Colonic mucosa (tissue), 4 donors: ENCODE measurements at regions not wholly inside any gene's neighbourhood (a gene's known extent, or its start where the extent isn't known, plus 50 kb on each side); places are given as distances from the start of the nearest gene placed in this dataset.

ENCODE experiments used
- DNase-seq: peaks from one replicate; pipeline ENCODE4 v3.0.0-alpha.2; 2020
- H3K27ac ChIP-seq: fragments of 200-600 bp; one replicate; pipeline ENCODE4 v1.8.0; 2021
- H3K27me3 ChIP-seq: fragments of 200-600 bp; one replicate; pipeline ENCODE4 v1.8.0; 2021
- H3K36me3 ChIP-seq: fragments of 200-600 bp; one replicate; pipeline ENCODE4 v1.8.0; 2021
- H3K4me1 ChIP-seq: fragments of 200-600 bp; one replicate; pipeline ENCODE4 v1.8.0; 2021; ENCODE audit warnings: mild to moderate bottlenecking
- H3K4me3 ChIP-seq: fragments of 200-600 bp; one replicate; pipeline ENCODE4 v1.8.0; 2021
- H3K9ac ChIP-seq, 2 donors: one replicate each; pipeline ENCODE4 v1.7.0; 2013; ENCODE audit warnings: control low read depth in 2 of 2, low read depth in 2 of 2, low read length in 2 of 2
- H3K9me3 ChIP-seq: fragments of 200-600 bp; one replicate; pipeline ENCODE4 v1.8.0; 2021
- CTCF ChIP-seq: fragments of 200-600 bp; IDR thresholded peaks from one replicate; pipeline ENCODE4 v1.8.0; 2022; ENCODE audit warnings: antibody characterized with exemption, mild to moderate bottlenecking
- intact Hi-C: fragments of 100-400 bp; cut with DNase I; formaldehyde crosslinking; loops from one replicate; pipeline ENCODE4 v1.14.1; 2022
- donor health status: healthy.
- donor health status: DM: no; HTN: no; CAD: no.
- donor health status: DM: no; HTN: no; CAD: no.

- no peak for TF ChIP-seq CTCF
- H3K9ac ChIP-seq: no peak overlapping the region
- no peaks in the 10 kb centered on the region for H3K36me3 ChIP-seq
- no peak overlapping the region for H3K4me3 ChIP-seq
- no peaks in the 10 kb centered on the region for H3K9me3 ChIP-seq
- no peak overlapping the region for H3K27ac ChIP-seq
- H3K27me3 ChIP-seq: no peaks in the 10 kb centered on the region
- intact Hi-C loops: no loop called here
- no peak for DNase-seq
- H3K4me1 ChIP-seq: no peaks in the 10 kb centered on the region
Measured at GRCh38 chr2:16112972-16113560, 172.7 kb downstream of the MYCN start.

GRCh38 chr2:16112251-16112971 is 172.1 kb downstream of the MYCN start:
- H3K4me1 ChIP-seq: no peaks in the 10 kb centered on the region
- H3K27ac ChIP-seq: no peak overlapping the region
- intact Hi-C loops: no loop called here
- no peak overlapping the region for H3K4me3 ChIP-seq
- H3K36me3 ChIP-seq: no peaks in the 10 kb centered on the region
- no peaks in the 10 kb centered on the region for H3K9me3 ChIP-seq
- no peaks in the 10 kb centered on the region for H3K27me3 ChIP-seq
- TF ChIP-seq CTCF: no peak
- DNase-seq: no peak
- H3K9ac ChIP-seq: no peak overlapping the region

GRCh38 chr2:16111838-16112210 is 171.5 kb downstream of the MYCN start:
- no peaks in the 10 kb centered on the region for H3K27me3 ChIP-seq
- H3K9me3 ChIP-seq: no peaks in the 10 kb centered on the region
- H3K9ac ChIP-seq: no peak overlapping the region
- H3K36me3 ChIP-seq: no peaks in the 10 kb centered on the region
- TF ChIP-seq CTCF: no peak
- H3K27ac ChIP-seq: no peak overlapping the region
- no peaks in the 10 kb centered on the region for H3K4me1 ChIP-seq
- intact Hi-C loops: no loop called here
- no peak overlapping the region for H3K4me3 ChIP-seq
- no peak for DNase-seq

GRCh38 chr2:16109821-16110310 is 169.5 kb downstream of the MYCN start:
- Histone ChIP-seq H3K9ac (no peak overlapping the region), H3K4me1 (no peaks in the 10 kb centered on the region), H3K27me3 (no peaks in the 10 kb centered on the region), H3K36me3 (no peaks in the 10 kb centered on the region), H3K4me3 (no peak overlapping the region), H3K9me3 (no peaks in the 10 kb centered on the region), H3K27ac (no peak overlapping the region)
- TF ChIP-seq CTCF: no peak
- no peak for DNase-seq
- intact Hi-C loops: no loop called here

- no peak overlapping the region for H3K9ac ChIP-seq
- H3K36me3 ChIP-seq: no peaks in the 10 kb centered on the region
- DNase-seq: no peak
- H3K4me1 ChIP-seq: no peaks in the 10 kb centered on the region
- H3K27me3 ChIP-seq: no peaks in the 10 kb centered on the region
- H3K4me3 ChIP-seq: no peak overlapping the region
- no peak overlapping the region for H3K27ac ChIP-seq
- TF ChIP-seq CTCF: no peak
- intact Hi-C loops: no loop called here
- no peaks in the 10 kb centered on the region for H3K9me3 ChIP-seq
Measured at GRCh38 chr2:16109368-16109820, 169.0 kb downstream of the MYCN start.
